ENCODE measurements at regions not wholly inside any gene's neighbourhood (a gene's known extent, or its start where the extent isn't known, plus 50 kb on each side); places are given as distances from the start of the nearest gene placed in this dataset.

DNA sequence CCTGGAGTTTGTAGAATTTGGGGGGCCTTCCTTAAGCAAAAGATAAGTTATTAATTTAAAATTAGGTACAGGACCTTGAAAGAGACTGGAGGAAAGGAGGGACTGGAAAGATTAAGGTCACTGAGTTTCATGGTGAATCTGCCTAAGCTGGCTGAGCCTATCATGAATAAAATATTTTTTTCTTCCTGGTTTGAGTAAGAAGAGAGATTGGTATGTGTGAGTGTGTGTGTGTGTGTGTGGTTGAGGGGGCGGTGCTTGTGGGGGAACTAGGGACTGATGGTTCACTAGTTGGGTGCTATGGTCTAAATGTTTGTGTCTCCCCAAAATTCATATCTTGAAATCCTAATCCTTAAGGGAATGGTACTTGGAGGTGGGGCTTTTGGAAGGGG, 142.5 kb upstream of the PRKCQ start:
- TF ChIP-seq, protein P1, sequence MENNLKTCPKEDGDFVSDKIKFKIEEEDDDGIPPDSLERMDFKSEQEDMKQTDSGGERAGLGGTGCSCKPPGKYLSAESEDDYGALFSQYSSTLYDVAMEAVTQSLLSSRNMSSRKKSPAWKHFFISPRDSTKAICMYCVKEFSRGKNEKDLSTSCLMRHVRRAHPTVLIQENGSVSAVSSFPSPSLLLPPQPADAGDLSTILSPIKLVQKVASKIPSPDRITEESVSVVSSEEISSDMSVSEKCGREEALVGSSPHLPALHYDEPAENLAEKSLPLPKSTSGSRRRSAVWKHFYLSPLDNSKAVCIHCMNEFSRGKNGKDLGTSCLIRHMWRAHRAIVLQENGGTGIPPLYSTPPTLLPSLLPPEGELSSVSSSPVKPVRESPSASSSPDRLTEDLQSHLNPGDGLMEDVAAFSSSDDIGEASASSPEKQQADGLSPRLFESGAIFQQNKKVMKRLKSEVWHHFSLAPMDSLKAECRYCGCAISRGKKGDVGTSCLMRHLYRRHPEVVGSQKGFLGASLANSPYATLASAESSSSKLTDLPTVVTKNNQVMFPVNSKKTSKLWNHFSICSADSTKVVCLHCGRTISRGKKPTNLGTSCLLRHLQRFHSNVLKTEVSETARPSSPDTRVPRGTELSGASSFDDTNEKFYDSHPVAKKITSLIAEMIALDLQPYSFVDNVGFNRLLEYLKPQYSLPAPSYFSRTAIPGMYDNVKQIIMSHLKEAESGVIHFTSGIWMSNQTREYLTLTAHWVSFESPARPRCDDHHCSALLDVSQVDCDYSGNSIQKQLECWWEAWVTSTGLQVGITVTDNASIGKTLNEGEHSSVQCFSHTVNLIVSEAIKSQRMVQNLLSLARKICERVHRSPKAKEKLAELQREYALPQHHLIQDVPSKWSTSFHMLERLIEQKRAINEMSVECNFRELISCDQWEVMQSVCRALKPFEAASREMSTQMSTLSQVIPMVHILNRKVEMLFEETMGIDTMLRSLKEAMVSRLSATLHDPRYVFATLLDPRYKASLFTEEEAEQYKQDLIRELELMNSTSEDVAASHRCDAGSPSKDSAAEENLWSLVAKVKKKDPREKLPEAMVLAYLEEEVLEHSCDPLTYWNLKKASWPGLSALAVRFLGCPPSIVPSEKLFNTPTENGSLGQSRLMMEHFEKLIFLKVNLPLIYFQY (CRISPR knock-in tag; IDR thresholded peaks at IDR 0.05; ENCODE audit: borderline replicate concordance) = no peak
- TF ChIP-seq, protein P2, sequence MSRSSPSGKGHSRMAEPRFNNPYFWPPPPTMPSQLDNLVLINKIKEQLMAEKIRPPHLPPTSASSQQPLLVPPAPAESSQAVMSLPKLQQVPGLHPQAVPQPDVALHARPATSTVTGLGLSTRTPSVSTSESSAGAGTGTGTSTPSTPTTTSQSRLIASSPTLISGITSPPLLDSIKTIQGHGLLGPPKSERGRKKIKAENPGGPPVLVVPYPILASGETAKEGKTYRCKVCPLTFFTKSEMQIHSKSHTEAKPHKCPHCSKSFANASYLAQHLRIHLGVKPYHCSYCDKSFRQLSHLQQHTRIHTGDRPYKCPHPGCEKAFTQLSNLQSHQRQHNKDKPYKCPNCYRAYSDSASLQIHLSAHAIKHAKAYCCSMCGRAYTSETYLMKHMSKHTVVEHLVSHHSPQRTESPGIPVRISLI (CRISPR knock-in tag; IDR thresholded peaks at IDR 0.05; ENCODE audit: borderline replicate concordance) = no peak
- TF ChIP-seq JUNB (CRISPR knock-in tag; IDR thresholded peaks at IDR 0.05; ENCODE audit: borderline replicate concordance) (no peak), SIX4 (CRISPR knock-in tag; IDR thresholded peaks at IDR 0.05) (no peak), ZNF567 (CRISPR knock-in tag; IDR thresholded peaks at IDR 0.05; ENCODE audit: borderline replicate concordance) (no peak), ZNF777 (CRISPR knock-in tag; IDR thresholded peaks at IDR 0.05) (no peak), ISX (CRISPR knock-in tag; conservative IDR thresholded peaks at IDR 0.05) (no peak)
- TF ChIP-seq, protein P3, sequence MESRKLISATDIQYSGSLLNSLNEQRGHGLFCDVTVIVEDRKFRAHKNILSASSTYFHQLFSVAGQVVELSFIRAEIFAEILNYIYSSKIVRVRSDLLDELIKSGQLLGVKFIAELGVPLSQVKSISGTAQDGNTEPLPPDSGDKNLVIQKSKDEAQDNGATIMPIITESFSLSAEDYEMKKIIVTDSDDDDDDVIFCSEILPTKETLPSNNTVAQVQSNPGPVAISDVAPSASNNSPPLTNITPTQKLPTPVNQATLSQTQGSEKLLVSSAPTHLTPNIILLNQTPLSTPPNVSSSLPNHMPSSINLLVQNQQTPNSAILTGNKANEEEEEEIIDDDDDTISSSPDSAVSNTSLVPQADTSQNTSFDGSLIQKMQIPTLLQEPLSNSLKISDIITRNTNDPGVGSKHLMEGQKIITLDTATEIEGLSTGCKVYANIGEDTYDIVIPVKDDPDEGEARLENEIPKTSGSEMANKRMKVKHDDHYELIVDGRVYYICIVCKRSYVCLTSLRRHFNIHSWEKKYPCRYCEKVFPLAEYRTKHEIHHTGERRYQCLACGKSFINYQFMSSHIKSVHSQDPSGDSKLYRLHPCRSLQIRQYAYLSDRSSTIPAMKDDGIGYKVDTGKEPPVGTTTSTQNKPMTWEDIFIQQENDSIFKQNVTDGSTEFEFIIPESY (CRISPR knock-in tag; IDR thresholded peaks at IDR 0.05) = no peak
- ChIA-PET CTCF (ENCODE audit: low intra/inter-chr PET ratio, low total read pairs) (no interaction called here), POLR2A (no interaction called here)
- no TSS peak for BruUV-seq (replicated peaks)
- H3K4me1 ChIP-seq (ENCODE audit: insufficient read depth, low read length) = no peaks in the 10 kb centered on the region
- no peaks in the 10 kb centered on the region for H4K20me1 ChIP-seq (ENCODE audit: insufficient read depth, low read length)
- intact Hi-C loops (cut with micrococcal nuclease; ENCODE audit: unreplicated experiment) = no loop called here
- DNase-seq (ENCODE audit: low spot score) (no peak), FAIRE-seq (no peak), ATAC-seq (no peak)
- no peak overlapping the region for H3K27ac ChIP-seq (ENCODE audit: extremely low read length, insufficient read depth, low read length)
- no peaks in the 10 kb centered on the region for H3K27me3 ChIP-seq (ENCODE audit: control insufficient read depth in 1 of 2, insufficient read depth in 2 of 2, low read length in 2 of 2)
- 13% methylated on average over 1 of the region's 1 CpG for WGBS (ENCODE audit: low lambda C conversion rate)
- H2AFZ ChIP-seq (ENCODE audit: low read length) = no peak overlapping the region
- no peaks in the 10 kb centered on the region for H3K9me3 ChIP-seq (ENCODE audit: low read length)
- no peak overlapping the region for H3K9ac ChIP-seq (ENCODE audit: insufficient read depth, low read depth, low read length)
- H3K79me2 ChIP-seq (ENCODE audit: insufficient read depth, low read length) = no peaks in the 10 kb centered on the region
- in situ Hi-C loops (cut with HindIII; ENCODE audit: extremely low pct_ligation_motif_present, low pct_unique_long_range_greater_than_20kb) = no loop called here
- no peak overlapping the region for H3K4me2 ChIP-seq (ENCODE audit: low read depth, low read length)
- H3K4me3 ChIP-seq (replicated peaks in 1 of 3; ENCODE audit: insufficient read depth in 1 of 3, low read depth in 2 of 3, low read length in 3 of 3) = no peak overlapping the region
- no peaks in the 10 kb centered on the region for H3K36me3 ChIP-seq (replicated peaks in 1 of 2; ENCODE audit: control insufficient read depth in 1 of 2, insufficient read depth in 2 of 2, low read length in 2 of 2)
